Uterus (tissue), 3 donors: ENCODE measurements at regions not wholly inside any gene's neighbourhood (a gene's known extent, or its start where the extent isn't known, plus 50 kb on each side); places are given as distances from the start of the nearest gene placed in this dataset.

Experiments used
- DNase-seq, 2 donors: peaks; one replicate each; pipeline ENCODE4 v3.0.0-alpha.2; 2019 to 2020
- H3K27ac ChIP-seq, 2 donors: fragments of 200-600 bp; sonication (generic); 1 replicate in 1 of 2; 2 replicates in 1 of 2; pipeline ENCODE4 v1.5.1; 2016 to 2018
- H3K27me3 ChIP-seq, 2 donors: fragments of 200-600 bp; sonication (generic); one replicate each; pipeline ENCODE4 v1.5.1; 2018 to 2019; ENCODE audit warnings: control low read depth in 1 of 2
- H3K36me3 ChIP-seq, 2 donors: fragments of 200-600 bp; sonication (generic); one replicate each; pipeline ENCODE4 v1.5.1; 2019; ENCODE audit warnings: control low read depth in 1 of 2
- H3K4me1 ChIP-seq, 2 donors: fragments of 200-600 bp; sonication (generic); one replicate each; pipeline ENCODE4 v1.5.1; 2018 to 2019; ENCODE audit warnings: control low read depth in 1 of 2
- H3K4me3 ChIP-seq, 2 donors: fragments of 200-600 bp; sonication (generic); 1 replicate in 1 of 2; 2 replicates in 1 of 2; pipeline ENCODE4 v1.5.1; 2018 to 2019; ENCODE audit warnings: mild to moderate bottlenecking in 1 of 2
- H3K9me3 ChIP-seq, 2 donors: fragments of 200-600 bp; sonication (generic); one replicate each; pipeline ENCODE4 v1.5.1; 2019; ENCODE audit warnings: control low read depth in 1 of 2
- POLR2A ChIP-seq, 2 donors: fragments of 450-650 bp; IDR thresholded peaks; one replicate each; pipeline ENCODE4 v1.6.1; 2016; ENCODE audit warnings: antibody characterized with exemption in 2 of 2, mild to moderate bottlenecking in 1 of 2, moderate library complexity in 1 of 2
- intact Hi-C: fragments of 100-400 bp; cut with DNase I; formaldehyde crosslinking; loops from one replicate; pipeline ENCODE4 v1.15.1; 2023; ENCODE audit warnings: low total_unique reads
- TF ChIP-seq, protein P1 (sequence below), 4 experiments: fragments of 200-600 bp in 2 of 4; fragments of 450-650 bp in 2 of 4; sonication (generic) in 2 of 4; IDR thresholded peaks; one replicate each; pipeline ENCODE4 v1.5.1; 2016 to 2019; ENCODE audit warnings: antibody characterized with exemption in 4 of 4, mild to moderate bottlenecking in 2 of 4, moderate library complexity in 1 of 4
- donor health status: DM: yes; HTN: yes; CAD: no.

DNA sequence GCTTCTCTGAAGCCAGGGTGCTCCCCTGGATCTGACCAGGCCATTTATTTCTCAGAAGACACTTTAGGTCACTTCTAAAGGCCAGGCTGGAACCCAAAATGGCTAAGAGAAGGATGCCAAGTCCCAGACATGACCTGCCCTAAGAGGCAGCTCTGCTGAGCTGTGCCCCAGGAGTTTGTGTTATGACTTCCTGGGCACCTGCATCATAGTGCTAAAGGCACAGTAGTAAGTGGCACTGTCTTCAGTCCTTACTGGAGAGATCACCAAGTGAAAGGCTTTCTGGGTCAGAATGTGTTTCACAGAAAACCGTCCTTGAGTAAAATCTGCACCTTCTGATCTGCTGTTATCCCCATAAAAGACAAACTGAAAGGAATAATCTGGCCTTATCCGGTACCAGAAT, 120.2 kb downstream of the DAD1 start:
- no peaks in the 10 kb centered on the region for H3K4me1 ChIP-seq
- TF ChIP-seq, protein P1, sequence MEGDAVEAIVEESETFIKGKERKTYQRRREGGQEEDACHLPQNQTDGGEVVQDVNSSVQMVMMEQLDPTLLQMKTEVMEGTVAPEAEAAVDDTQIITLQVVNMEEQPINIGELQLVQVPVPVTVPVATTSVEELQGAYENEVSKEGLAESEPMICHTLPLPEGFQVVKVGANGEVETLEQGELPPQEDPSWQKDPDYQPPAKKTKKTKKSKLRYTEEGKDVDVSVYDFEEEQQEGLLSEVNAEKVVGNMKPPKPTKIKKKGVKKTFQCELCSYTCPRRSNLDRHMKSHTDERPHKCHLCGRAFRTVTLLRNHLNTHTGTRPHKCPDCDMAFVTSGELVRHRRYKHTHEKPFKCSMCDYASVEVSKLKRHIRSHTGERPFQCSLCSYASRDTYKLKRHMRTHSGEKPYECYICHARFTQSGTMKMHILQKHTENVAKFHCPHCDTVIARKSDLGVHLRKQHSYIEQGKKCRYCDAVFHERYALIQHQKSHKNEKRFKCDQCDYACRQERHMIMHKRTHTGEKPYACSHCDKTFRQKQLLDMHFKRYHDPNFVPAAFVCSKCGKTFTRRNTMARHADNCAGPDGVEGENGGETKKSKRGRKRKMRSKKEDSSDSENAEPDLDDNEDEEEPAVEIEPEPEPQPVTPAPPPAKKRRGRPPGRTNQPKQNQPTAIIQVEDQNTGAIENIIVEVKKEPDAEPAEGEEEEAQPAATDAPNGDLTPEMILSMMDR (IDR thresholded peaks at IDR 0.05): no peak
- no peak for TF ChIP-seq POLR2A (IDR thresholded peaks at IDR 0.05)
- H3K27me3 ChIP-seq: no peaks in the 10 kb centered on the region
- intact Hi-C loops: no loop called here
- no peaks in the 10 kb centered on the region for H3K36me3 ChIP-seq
- DNase-seq: no peak
- H3K27ac ChIP-seq: no peak overlapping the region
- no peak overlapping the region for H3K4me3 ChIP-seq
- H3K9me3 ChIP-seq: no peaks in the 10 kb centered on the region

DNA sequence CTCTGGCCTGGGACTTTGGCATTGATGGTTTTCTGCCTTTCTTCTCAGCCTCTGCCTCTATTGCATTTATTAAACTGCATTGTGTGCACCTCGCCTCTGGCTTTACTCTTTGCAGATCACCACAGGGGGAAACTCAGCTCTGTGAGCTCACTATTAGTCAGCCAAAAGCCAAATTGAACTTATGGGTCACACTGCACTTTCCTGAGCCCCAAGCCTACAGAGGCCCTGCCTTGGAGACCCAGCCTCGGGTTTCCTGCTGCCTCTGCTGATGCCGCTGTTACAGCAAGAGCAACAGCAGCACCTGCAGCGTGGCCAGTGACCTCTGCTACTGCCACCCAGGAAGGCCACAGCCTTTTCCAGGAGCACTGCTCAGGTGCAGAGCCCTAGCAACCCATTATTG, 122.5 kb downstream of the DAD1 start:
- no peaks in the 10 kb centered on the region for H3K36me3 ChIP-seq
- intact Hi-C loops: no loop called here
- no peaks in the 10 kb centered on the region for H3K9me3 ChIP-seq
- H3K4me3 ChIP-seq: no peak overlapping the region
- no peaks in the 10 kb centered on the region for H3K27me3 ChIP-seq
- no peaks in the 10 kb centered on the region for H3K4me1 ChIP-seq
- no peak for DNase-seq
- TF ChIP-seq, protein P1 (IDR thresholded peaks at IDR 0.05): no peak
- no peak for TF ChIP-seq POLR2A (IDR thresholded peaks at IDR 0.05)
- H3K27ac ChIP-seq: no peak overlapping the region

DNA sequence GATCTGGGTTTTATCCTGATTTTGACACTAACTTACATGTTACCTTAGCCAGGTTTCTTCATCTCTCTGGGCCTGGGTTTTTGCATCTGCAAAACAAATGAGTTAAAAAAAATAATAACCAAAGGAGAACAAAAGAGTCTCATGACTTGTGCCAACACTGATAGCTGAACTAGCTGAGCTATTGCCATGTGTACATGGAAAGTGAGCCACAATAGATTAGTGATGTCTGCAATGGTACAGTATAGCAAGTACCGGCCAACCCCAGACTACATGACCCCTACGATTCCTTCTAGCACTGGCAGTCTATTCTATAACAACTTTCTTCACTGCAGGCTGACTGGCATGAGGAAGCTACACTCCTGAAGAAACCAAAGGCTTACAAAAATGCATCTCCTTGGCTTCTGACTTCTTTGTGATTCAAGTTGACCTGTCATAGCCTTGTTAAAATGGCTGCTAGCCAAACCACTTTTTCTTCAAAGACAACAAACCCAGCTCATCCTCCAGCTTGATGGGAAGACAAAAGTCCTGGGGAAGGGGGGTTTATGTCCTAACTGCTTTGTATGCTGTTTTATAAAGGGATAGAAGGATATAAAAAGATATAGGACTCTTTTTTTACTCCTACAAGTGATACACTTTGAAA, 123.7 kb downstream of the DAD1 start:
- DNase-seq: no peak
- H3K4me1 ChIP-seq: no peaks in the 10 kb centered on the region
- intact Hi-C loops: no loop called here
- no peaks in the 10 kb centered on the region for H3K27me3 ChIP-seq
- no peak overlapping the region for H3K27ac ChIP-seq
- H3K36me3 ChIP-seq: no peaks in the 10 kb centered on the region
- no peaks in the 10 kb centered on the region for H3K9me3 ChIP-seq
- no peak overlapping the region for H3K4me3 ChIP-seq
- TF ChIP-seq, protein P1 (IDR thresholded peaks at IDR 0.05): no peak
- no peak for TF ChIP-seq POLR2A (IDR thresholded peaks at IDR 0.05)

DNA sequence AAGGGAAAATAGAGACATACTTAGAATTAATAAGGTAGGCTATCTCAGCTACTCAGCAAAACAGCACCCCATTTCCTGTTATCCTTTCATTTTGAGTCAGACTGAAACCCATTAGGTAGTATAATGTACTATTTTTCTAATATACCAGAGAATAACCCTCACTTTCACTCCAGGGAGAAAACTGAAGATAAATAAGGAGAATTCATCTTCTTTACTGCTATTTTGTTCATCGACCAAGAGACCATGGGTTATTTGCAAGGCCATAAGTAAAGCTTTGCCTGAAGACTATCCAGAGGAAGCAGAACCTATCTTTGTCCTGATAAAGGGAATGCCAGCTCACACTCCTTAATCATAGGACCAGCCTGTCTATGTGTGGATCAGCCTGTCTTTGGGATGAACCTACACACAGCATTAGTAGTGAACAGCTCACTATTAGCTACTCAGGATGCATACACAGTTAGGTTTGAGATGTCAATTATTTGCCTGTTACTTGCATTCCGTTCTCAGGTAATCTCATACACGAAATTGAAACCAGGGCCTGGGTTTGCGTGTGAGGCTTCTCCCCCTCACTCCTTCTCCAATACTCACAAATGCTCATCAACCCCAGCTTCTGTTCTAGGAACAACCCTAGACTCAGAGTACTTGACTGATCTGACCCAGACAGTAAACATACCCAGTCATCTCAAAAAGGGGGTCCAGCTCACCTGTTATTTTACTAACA, 124.4 kb downstream of the DAD1 start:
- TF ChIP-seq POLR2A (IDR thresholded peaks at IDR 0.05): no peak
- TF ChIP-seq, protein P1 (IDR thresholded peaks at IDR 0.05): no peak
- Histone ChIP-seq H3K4me3 (no peak overlapping the region), H3K27ac (no peak overlapping the region), H3K4me1 (no peaks in the 10 kb centered on the region), H3K9me3 (no peaks in the 10 kb centered on the region), H3K36me3 (no peaks in the 10 kb centered on the region), H3K27me3 (no peaks in the 10 kb centered on the region)
- intact Hi-C loops: no loop called here
- DNase-seq: no peak

DNA sequence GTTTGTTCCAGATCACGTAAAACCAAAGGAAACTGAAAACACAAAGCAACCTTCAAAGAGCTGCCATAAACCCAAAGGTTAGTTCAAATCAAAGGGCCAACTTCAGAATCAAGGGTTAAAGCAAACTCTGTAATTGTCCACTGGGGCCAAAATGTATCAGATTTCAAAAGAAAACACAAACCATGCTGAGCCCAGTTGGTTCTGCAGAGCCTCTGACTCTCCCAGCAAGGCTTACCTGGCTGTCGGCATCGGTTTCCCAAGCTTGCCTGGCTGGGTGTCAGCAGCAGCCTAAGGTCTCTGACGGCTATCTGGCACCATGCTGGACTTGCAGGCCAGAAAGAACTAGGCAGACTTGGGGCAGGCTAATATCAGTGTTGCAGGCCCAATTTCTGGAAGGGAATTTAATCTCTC, 125.3 kb downstream of the DAD1 start:
- intact Hi-C loops: no loop called here
- no peak for TF ChIP-seq POLR2A (IDR thresholded peaks at IDR 0.05)
- TF ChIP-seq, protein P1 (IDR thresholded peaks at IDR 0.05): no peak
- H3K4me1 ChIP-seq: no peaks in the 10 kb centered on the region

More for the DNA sequence above, 125.3 kb downstream of the DAD1 start:
- H3K9me3 ChIP-seq: no peaks in the 10 kb centered on the region
- H3K27ac ChIP-seq: no peak overlapping the region
- no peaks in the 10 kb centered on the region for H3K27me3 ChIP-seq
- H3K4me3 ChIP-seq: no peak overlapping the region
- no peak for DNase-seq
- no peaks in the 10 kb centered on the region for H3K36me3 ChIP-seq
